Pancreas (tissue), 10 donors: ENCODE measurements at regions not wholly inside any gene's neighbourhood (a gene's known extent, or its start where the extent isn't known, plus 50 kb on each side); places are given as distances from the start of the nearest gene placed in this dataset.
"Not testable (repeated sequence)": the region's sequence is repeated elsewhere in the genome, so short reads cannot be mapped to it uniquely, and the experiment has no call there.

Experiments
- ATAC-seq, 4 donors: fragments of 200-7000 bp; cut with Tn5 transposase; one replicate each; pipeline versions ENCODE4 v1.8.0 to v1.9.1; 2020; ENCODE audit warnings: mild to moderate bottlenecking in 4 of 4, moderate library complexity in 4 of 4
- DNase-seq, 6 donors: peaks; one replicate each; pipeline ENCODE4 v3.0.0-alpha.2; 2020
- FAIRE-seq: peaks from 2 replicates; lab custom pipeline; 2012; peaks lifted over from hg19 to GRCh38; lab: Jason Lieb, UNC
- H3K27ac ChIP-seq, 4 donors: fragments of 200-600 bp; sonication (generic); 1 replicate in 3 of 4; 2 replicates in 1 of 4; pipeline versions ENCODE4 v1.5.0 to v1.8.0; 2020
- H3K27me3 ChIP-seq, 4 donors: fragments of 200-600 bp; one replicate each; pipeline ENCODE4 v1.8.0; 2021
- H3K36me3 ChIP-seq, 3 donors: fragments of 200-600 bp; sonication (generic) in 1 of 3; one replicate each; pipeline versions ENCODE4 v1.5.0 to v1.8.0; 2020 to 2021
- H3K4me1 ChIP-seq, 3 donors: fragments of 200-600 bp; one replicate each; pipeline ENCODE4 v1.8.0; 2021
- H3K4me3 ChIP-seq, 4 donors: fragments of 200-600 bp; sonication (generic) in 2 of 4; one replicate each; pipeline versions ENCODE4 v1.5.0 to v1.8.0; 2020 to 2021
- H3K9me3 ChIP-seq, 4 donors: fragments of 200-600 bp; one replicate each; pipeline ENCODE4 v1.8.0; 2021
- CTCF ChIP-seq, 4 donors: fragments of 200-600 bp; sonication (generic) in 3 of 4; IDR thresholded peaks; one replicate each; pipeline versions ENCODE4 v1.5.0 to v1.8.0; 2021; ENCODE audit warnings: antibody characterized with exemption in 4 of 4
- WGBS, 2 donors: extraction: QIAGEN DNeasy Blood & Tissue Kit; methylation state at CpG; one replicate each; pipeline ENCODE4 v1.1.7; 2013; 5-methylcytosine and 5-hydroxymethylcytosine counted together
- intact Hi-C, 3 donors: fragments of 100-400 bp; cut with DNase I; formaldehyde crosslinking; loops; one replicate each; pipeline versions ENCODE4 v1.11.1 to v1.14.2; 2022
- donor health status: healthy with polysubstance abuse.
- donor health status: DM: no; HTN: no; CAD: no; lungs with moderate emphysema.
- donor health status: DM: no; HTN: no; CAD: no.
- donor health status: control.
- donor health status: control.
- donor health status: Bipolar disorder and iron deficiency.
- donor health status: DM: yes; HTN: yes; CAD: no.
- donor health status: DM: no; HTN: no; CAD: no.
- donor health status: DM: no; HTN: no; CAD: no.
- donor health status: DM: yes; HTN: yes; CAD: no.

DNA sequence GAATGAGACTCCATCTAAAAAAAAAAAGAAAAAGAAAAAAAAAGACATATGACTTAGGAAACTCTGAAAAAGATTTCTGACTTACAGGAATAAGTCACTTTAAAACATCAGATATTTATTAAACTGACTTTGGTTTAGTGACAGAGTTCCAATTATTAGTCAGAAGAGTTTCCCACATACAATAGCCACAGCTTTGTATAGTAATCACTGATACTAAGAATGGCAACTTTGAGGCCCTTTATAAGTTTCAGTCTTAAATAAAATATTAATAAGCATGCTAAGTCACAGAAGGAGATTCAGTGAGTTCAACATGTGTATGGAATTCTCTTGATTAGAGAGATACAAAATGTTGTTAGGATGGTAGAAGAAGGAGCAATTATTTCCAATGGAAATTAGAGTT is 652.3 kb upstream of the AMOT start:
- no peak overlapping the region for H3K27ac ChIP-seq
- FAIRE-seq, result no peak
- H3K4me1 ChIP-seq, result no peaks in the 10 kb centered on the region
- H3K36me3 ChIP-seq, result no peaks in the 10 kb centered on the region
- no peaks in the 10 kb centered on the region for H3K9me3 ChIP-seq
- intact Hi-C loops, result no loop called here
- H3K27me3 ChIP-seq, result no peaks in the 10 kb centered on the region
- no peak for ATAC-seq
- no peak for TF ChIP-seq CTCF (IDR thresholded peaks at IDR 0.05)
- DNase-seq, result no peak
- H3K4me3 ChIP-seq, result no peak overlapping the region

DNA sequence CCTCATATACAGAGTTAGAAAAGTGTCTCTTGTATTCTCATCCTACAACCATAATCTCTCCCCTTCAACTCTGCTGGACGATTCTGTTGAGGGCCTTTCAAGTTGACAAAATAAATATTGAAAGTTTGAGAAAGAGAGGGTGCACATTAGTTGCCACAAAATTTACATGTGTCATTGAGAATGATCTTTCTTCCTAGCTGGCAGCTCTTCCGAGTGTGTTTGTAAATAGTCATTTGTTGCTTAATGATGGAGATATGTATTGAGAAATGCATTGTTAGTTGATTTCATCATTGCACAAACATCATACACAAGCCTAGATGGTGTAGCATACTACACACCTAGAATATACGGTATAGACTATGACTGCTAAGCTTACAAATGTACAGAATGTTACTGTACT is 632.8 kb upstream of the AMOT start:
- ATAC-seq (no peak), DNase-seq (no peak), FAIRE-seq (no peak)
- 45 to 56% methylated on average over 3 of the region's 3 CpGs for WGBS, 2 donors
- H3K27me3 ChIP-seq, result no peaks in the 10 kb centered on the region
- TF ChIP-seq CTCF (IDR thresholded peaks at IDR 0.05), result no peak
- no peaks in the 10 kb centered on the region for H3K36me3 ChIP-seq
- no peaks in the 10 kb centered on the region for H3K9me3 ChIP-seq
- no peak overlapping the region for H3K4me3 ChIP-seq
- H3K4me1 ChIP-seq, result no peaks in the 10 kb centered on the region
- intact Hi-C loops, result no loop called here
- H3K27ac ChIP-seq, result no peak overlapping the region

GRCh38 chrX:113473015-113473414 is 632.4 kb upstream of the AMOT start:
- DNase-seq, H3K9me3 ChIP-seq, ATAC-seq, H3K27me3 ChIP-seq, intact Hi-C loops, H3K4me3 ChIP-seq, H3K36me3 ChIP-seq, FAIRE-seq, H3K4me1 ChIP-seq, H3K27ac ChIP-seq: not testable (repeated sequence)
- WGBS, 2 donors, result 47 to 55% methylated on average over 5 of the region's 5 CpGs

- DNase-seq (no peak), ATAC-seq (no peak), FAIRE-seq (no peak)
- Histone ChIP-seq H3K4me3 (no peak overlapping the region), H3K36me3 (no peaks in the 10 kb centered on the region), H3K27ac (no peak overlapping the region), H3K9me3 (no peaks in the 10 kb centered on the region), H3K27me3 (peaks cover 0 to 7% (median 0%) of the 10 kb centered on the region in 4 donors), H3K4me1 (no peaks in the 10 kb centered on the region)
- intact Hi-C loops, result no loop called here
- WGBS, 2 donors, result 27 to 40% methylated on average over 4 of the region's 4 CpGs
- TF ChIP-seq CTCF (IDR thresholded peaks at IDR 0.05), result no peak
These were observed 629.5 kb upstream of the AMOT start for GRCh38 chrX:113470166-113470565.

- FAIRE-seq (no peak), DNase-seq (no peak), ATAC-seq (no peak)
- 39 to 48% methylated on average over 2 of the region's 2 CpGs for WGBS, 2 donors
- Histone ChIP-seq H3K4me3 (no peak overlapping the region), H3K27ac (no peak overlapping the region), H3K27me3 (no peaks in the 10 kb centered on the region), H3K4me1 (no peaks in the 10 kb centered on the region), H3K9me3 (no peaks in the 10 kb centered on the region), H3K36me3 (no peaks in the 10 kb centered on the region)
- no peak for TF ChIP-seq CTCF (IDR thresholded peaks at IDR 0.05)
- intact Hi-C loops, result no loop called here
These were observed 617.1 kb upstream of the AMOT start for GRCh38 chrX:113457719-113458118.

DNA sequence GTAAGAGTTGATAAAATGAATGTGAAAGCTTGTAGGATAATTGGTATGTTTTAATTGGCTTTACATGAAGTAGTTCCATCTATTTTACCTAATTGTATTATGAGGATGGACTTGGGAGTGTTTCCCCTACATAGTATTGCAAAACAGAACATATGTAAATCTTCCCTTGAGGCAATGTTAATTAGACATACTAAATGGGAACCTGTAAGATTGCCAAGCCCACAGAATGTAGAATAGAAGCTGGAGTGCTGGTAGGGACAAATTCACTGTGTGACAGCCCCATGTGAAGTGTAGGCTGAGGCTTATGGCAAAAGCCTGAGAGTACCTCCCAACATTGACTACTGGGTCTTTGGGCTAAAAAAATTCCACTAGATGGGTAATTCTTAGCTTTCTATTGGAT is 615.0 kb upstream of the AMOT start:
- Histone ChIP-seq H3K4me1 (no peaks in the 10 kb centered on the region), H3K36me3 (no peaks in the 10 kb centered on the region), H3K27me3 (no peaks in the 10 kb centered on the region), H3K27ac (no peak overlapping the region), H3K9me3 (no peaks in the 10 kb centered on the region), H3K4me3 (no peak overlapping the region)
- DNase-seq (no peak), ATAC-seq (no peak), FAIRE-seq (no peak)
- intact Hi-C loops, result no loop called here
- no peak for TF ChIP-seq CTCF (IDR thresholded peaks at IDR 0.05)
